Left hindlimb (tissue), 1 donor: ENCODE measurements at regions not wholly inside any gene's neighbourhood (a gene's known extent, or its start where the extent isn't known, plus 50 kb on each side); places are given as distances from the start of the nearest gene placed in this dataset.
"Not testable (repeated sequence)": the region's sequence is repeated elsewhere in the genome, so short reads cannot be mapped to it uniquely, and the experiment has no call there.

ENCODE experiments used
- DNase-seq: peaks from one replicate; pipeline ENCODE4 v3.0.0-alpha.2; 2018

GRCh38 chr10:30560326-30560725 is 69.2 kb downstream of the LYZL2 start:
- no peak for DNase-seq

- DNase-seq, result no peak
Measured at GRCh38 chr10:30559180-30559579, 70.4 kb downstream of the LYZL2 start.

- no peak for DNase-seq
Measured at GRCh38 chr10:30558411-30558810, 71.1 kb downstream of the LYZL2 start.

GRCh38 chr10:30557884-30558283 is 71.7 kb downstream of the LYZL2 start:
- DNase-seq, result no peak

- DNase-seq, result no peak
Measured at GRCh38 chr10:30556189-30556588, 73.4 kb downstream of the LYZL2 start.

GRCh38 chr10:30555465-30555864 is 74.1 kb downstream of the LYZL2 start:
- DNase-seq, result no peak

- no peak for DNase-seq
Measured at GRCh38 chr10:30554440-30554825, 75.1 kb downstream of the LYZL2 start.

GRCh38 chr10:30553626-30554439 is 75.7 kb downstream of the LYZL2 start:
- peak; percentile 51 for DNase-seq

- DNase-seq, result no peak
Measured at GRCh38 chr10:30553018-30553625, 76.4 kb downstream of the LYZL2 start.

GRCh38 chr10:30550967-30551815 is 78.4 kb downstream of the LYZL2 start:
- no peak for DNase-seq

- DNase-seq, result not testable (repeated sequence)
Measured at GRCh38 chr10:30549134-30549687, 80.3 kb downstream of the LYZL2 start.

- no peak for DNase-seq
Measured at GRCh38 chr10:30546511-30546910, 83.0 kb downstream of the LYZL2 start.

GRCh38 chr10:30542895-30543288 is 86.7 kb downstream of the LYZL2 start:
- no peak for DNase-seq

- DNase-seq, result no peak
Measured at GRCh38 chr10:30542001-30542894, 87.3 kb downstream of the LYZL2 start.

GRCh38 chr10:30540276-30540675 is 89.3 kb downstream of the LYZL2 start:
- DNase-seq, result no peak

- no peak for DNase-seq
Measured at GRCh38 chr10:30538086-30538485, 91.5 kb downstream of the LYZL2 start.

GRCh38 chr10:30537586-30537985 is 92.0 kb downstream of the LYZL2 start:
- DNase-seq, result no peak

- not testable (repeated sequence) for DNase-seq
Measured at GRCh38 chr10:30537158-30537557, 92.4 kb downstream of the LYZL2 start.

- no peak for DNase-seq
Measured at GRCh38 chr10:30536578-30536977, 93.0 kb downstream of the LYZL2 start.

GRCh38 chr10:30535677-30536076 is 93.9 kb downstream of the LYZL2 start:
- DNase-seq, result no peak

GRCh38 chr10:30534465-30535144 is 94.9 kb downstream of the LYZL2 start:
- peak; percentile 49 for DNase-seq
